GM19463 (cell line): ENCODE measurements at regions not wholly inside any gene's neighbourhood (a gene's known extent, or its start where the extent isn't known, plus 50 kb on each side); places are given as distances from the start of the nearest gene placed in this dataset.

Experiments used
- ATAC-seq: cut with Tn5 transposase; IDR thresholded peaks from one replicate; pipeline ENCODE4 v1.9.1; 2021; ENCODE audit warnings: mild to moderate bottlenecking, moderate library complexity; ENCODE audit not compliant: unreplicated experiment

- no peak for ATAC-seq
These were observed 451.1 kb upstream of the RGS6 start for GRCh38 chr14:71481021-71481654.

DNA sequence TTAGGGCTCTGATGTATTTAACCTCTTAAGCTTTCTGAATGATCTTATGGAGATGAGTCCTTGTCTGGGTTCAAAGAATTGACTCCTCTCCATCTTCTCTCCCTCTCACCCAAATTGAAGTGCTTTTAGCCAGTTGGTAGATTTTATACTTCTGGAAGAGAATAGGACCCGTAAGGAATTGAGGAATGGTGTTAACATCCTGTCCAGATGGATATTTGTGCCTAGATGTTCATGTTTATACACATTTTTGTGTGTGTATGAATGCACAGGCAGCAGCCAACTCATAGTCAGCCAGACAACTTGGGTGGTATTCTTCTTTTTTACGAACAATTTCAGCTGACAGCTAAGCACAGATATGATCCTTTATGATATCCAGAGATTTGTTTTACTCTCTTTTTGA lies 449.6 kb upstream of the RGS6 start:
- ATAC-seq = no peak

DNA sequence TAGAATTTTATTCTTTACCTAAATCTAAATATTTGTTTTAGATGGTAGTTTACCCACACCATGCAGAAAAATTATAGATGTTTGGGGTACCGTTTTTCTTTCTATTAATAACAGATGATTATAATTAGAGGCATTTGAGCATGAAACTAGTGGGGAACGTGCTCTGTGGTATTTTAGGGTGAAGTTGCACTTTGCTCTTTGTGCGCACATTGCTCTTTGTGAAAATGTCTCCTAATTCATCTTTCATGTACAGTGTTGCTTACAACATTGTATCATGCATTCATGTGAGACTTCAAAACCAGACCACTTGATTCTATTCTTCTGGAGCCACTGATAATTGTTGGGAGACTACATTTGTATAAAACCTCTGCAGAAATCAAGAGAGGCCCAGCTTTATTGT lies 449.1 kb upstream of the RGS6 start:
- ATAC-seq = no peak

GRCh38 chr14:71485833-71486232 lies 446.4 kb upstream of the RGS6 start:
- ATAC-seq = no peak

DNA sequence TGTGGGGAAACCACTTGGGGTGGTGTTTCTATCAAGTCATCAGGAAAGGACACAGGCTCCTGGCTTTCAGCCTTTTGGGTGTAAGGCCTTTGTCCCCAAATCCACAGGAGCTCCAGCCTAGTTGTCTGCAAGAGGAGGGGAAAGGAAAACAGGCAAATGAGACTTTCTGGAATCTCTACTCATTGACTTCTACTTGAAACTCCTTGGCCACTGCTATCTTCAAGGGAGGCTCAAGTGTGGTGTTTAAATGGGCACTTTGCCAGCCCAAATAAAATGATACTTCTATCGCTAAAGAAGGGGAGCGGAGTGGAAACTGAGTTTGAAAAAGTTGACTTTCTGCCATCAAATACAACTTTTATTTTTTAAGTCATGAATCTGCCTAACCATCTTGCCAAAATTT lies 445.9 kb upstream of the RGS6 start:
- ATAC-seq = no peak

DNA sequence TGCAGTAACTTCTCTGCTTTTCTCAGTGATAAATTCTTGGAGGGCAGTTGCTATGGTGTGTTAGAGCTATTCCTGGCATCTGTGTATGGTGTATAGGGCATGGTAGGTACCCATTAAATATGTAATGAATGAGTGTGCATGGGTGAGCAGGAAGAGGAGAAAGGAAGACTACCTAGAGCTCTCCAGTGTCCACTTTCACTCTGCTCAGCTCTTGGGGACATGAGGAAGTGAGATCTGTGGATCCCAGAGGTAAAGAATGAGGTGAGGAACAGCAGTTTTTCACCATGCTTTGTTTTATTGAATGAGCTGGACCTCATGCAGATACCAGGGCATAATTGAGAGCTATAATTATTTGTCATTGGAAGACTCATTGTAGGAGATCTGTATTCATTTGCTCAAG lies 444.8 kb upstream of the RGS6 start:
- ATAC-seq = no peak

- no peak for ATAC-seq
These were observed 444.3 kb upstream of the RGS6 start for GRCh38 chr14:71487941-71488340.

- no peak for ATAC-seq
These were observed 443.5 kb upstream of the RGS6 start for GRCh38 chr14:71488703-71489191.

- ATAC-seq = no peak
These were observed 442.5 kb upstream of the RGS6 start for GRCh38 chr14:71489742-71490141.

GRCh38 chr14:71491931-71492330 lies 440.3 kb upstream of the RGS6 start:
- no peak for ATAC-seq

GRCh38 chr14:71492346-71492745 lies 439.9 kb upstream of the RGS6 start:
- no peak for ATAC-seq

- ATAC-seq = peak; percentile 87
These were observed 434.6 kb upstream of the RGS6 start for GRCh38 chr14:71497645-71498086.

DNA sequence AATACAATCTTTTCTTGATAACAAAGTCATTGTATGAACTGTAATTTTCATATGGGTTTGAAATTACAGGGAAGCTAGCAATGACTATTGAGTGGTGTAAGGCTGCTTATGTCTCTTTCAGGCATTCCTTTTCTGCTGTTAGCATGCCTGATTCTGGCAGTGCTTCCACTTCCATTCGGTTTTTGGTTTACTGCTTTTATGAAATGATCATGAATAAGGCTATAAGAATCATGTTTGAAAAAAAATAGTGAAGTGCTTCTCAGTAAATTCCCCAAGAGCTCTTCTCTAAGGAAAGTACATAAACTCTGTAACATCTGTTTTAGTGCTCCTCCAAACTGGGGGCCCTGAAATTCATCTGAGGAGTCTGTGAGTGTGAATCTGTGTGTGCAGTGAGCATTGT lies 434.0 kb upstream of the RGS6 start:
- peak; percentile 22 for ATAC-seq

GRCh38 chr14:71499018-71499417 lies 433.2 kb upstream of the RGS6 start:
- ATAC-seq = no peak

DNA sequence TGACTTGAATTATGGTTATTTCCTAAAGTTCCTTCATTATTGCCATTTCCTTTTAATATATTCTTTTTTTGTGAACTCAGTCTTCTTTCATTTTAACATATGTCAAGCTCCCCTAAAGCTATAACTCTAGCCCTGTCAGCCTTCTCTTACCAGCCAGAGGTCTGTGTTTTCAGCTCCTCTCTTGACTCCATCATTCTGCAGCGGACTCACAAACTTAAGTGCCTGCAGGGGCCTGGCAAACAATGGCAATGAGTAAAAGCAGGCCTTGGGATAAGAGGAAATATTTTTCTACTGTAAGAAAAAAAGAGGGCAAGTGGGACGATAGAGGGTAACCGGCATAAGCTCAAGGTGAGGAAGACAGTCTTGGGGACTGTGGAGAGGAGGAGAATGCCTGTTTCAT lies 424.5 kb upstream of the RGS6 start:
- ATAC-seq = no peak

- no peak for ATAC-seq
These were observed 423.3 kb upstream of the RGS6 start for GRCh38 chr14:71508901-71509300.

DNA sequence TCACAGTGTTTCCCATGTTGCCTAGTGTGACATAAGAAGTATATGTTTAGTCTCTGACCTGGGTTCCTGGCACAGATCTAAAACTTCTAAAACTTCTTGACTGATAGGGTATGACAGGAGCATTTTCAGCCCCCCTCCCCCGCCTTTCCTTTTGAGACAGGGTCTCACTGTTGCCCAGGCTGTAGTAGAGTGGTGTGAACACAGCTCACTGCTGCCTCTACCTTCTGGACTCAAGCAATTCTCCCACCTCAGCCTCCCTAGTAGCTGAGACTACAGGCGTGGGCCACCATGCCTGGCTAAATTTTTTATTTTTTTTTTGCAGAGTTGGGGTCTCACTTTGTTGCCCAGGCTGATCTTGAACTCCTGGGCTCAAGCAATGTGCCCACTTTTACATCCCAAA lies 421.1 kb upstream of the RGS6 start:
- no peak for ATAC-seq

DNA sequence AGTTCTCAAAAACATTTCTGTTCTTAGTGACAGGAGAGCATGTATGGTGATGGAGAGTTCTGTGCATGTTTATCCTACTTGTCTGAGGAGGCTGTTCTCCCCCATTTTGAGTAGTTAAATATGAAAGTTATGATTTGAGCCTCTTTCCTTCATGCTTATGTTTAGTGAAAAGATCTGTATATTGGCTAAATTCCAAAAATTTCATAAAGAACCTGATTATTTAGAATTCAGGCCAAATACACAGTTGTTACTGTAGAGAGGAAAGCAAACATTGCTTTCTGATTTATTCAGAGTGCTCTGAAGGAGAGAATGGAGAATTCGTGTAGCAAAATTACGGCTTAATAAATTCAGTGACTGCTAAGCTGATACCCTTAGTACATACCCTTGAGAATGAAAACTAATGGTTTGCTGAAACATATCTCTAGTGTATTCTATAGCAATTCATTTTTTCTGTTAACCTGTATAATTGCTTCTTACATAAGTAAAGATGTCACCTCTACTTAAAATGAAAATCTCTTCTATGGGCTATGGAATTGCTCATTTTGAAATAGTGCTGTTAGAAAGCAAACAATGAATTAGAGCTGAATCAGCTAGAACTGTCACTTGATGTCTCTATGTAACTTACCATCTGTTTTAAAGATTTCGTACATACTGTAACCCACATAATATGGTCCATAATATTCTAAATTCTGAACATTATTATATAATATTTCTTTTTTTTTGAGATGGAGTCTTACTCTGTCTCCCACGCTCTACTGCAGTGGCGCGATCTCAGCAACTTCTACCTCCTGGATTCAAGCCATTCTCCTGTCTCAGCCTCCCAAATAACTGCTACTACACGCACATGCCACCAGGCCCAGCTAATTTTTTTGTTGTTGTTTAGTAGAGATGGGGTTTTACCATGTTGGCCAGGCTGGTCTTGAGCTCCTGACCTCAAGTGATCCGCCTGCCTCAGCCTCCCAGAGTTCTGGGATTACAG lies 417.0 kb upstream of the RGS6 start:
- no peak for ATAC-seq

DNA sequence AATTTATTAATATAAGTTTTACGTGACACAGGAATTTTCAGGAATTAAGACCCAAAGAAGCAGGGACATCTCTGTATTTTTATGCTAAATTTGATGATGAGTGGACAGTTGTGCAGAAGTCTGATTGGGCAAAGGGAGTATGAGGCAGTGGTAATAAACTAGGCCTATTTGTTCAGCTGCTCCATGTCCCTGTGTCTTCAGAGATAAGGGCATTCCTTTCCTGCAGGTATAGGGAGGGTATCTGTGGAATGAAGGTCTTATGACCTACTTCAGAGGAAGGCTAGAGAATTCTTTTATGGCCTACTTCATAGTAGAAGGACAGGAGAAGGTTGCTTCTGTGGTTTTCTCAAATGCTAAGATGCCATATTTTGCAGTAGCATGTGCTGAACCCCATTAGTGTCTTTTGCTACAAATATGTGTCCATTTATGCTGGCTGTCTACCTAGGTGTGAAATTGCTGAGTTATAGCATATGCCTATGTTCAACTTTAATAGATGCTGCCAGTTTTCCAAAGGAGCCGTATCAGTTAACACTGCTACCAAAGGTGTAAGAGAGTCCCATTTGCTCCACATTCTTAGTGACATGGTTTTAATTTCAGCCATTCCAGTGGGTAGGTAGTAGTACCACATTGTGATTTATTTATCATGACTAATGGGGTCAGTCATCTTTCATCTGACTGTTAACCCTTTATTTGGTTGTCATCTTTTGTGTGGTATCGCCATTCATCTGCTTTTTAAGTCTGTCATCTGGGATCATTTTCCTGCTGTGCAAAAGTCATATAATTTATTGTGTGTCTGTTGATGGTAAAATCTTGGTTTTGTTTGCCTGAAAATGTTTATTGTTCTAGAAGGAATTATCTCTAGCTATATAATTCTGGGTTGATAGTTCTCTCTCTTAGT lies 410.7 kb upstream of the RGS6 start:
- no peak for ATAC-seq

DNA sequence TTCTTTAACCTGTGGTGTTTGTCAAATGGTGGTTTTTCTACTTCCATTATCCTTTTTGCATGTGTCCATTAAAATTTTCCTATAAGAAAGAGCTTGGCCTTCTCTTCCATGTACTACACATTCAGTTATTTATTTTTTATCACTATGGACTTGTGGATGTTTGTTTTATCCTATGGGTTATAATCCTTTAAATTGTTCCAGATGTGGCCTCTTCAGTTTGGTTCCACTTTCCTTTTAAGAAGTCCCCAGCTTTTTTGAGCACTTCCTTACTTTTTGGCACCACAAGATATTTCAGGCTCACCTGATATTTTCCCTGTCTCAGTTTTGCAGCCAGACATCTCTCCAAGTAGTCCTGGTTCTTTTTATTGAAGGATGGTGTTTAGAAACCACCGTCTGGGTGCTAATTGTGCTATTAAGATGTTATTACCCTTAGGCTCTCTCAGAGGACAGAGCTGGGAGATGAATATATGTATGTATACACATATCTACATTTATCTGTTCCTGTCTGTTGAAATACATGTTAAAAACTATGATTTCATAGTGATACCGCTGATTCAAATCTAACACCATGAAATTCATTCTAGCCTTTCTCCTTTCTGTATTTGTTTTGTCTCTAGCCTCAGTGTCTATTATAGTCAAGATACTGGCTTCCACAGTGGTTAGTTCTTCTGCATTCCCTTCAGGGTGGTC lies 408.5 kb upstream of the RGS6 start:
- ATAC-seq = peak; percentile 74
